VCaP (cell line): ENCODE measurements at regions not wholly inside any gene's neighbourhood (a gene's known extent, or its start where the extent isn't known, plus 50 kb on each side); places are given as distances from the start of the nearest gene placed in this dataset.

Experiments used
- H3K27ac ChIP-seq: fragments of 450-650 bp; 2 replicates; pipeline ENCODE4 v1.5.1; 2017
- TF ChIP-seq, protein P1 (sequence below): fragments of 450-650 bp; conservative IDR thresholded peaks from 2 replicates; pipeline ENCODE4 v1.5.1; 2017; ENCODE audit warnings: mild to moderate bottlenecking, moderate library complexity

GRCh38 chrX:69016293-69016941 lies 148.8 kb downstream of the PJA1 start:
- peak overlapping the region; percentile 31 for H3K27ac ChIP-seq
- TF ChIP-seq, protein P1, sequence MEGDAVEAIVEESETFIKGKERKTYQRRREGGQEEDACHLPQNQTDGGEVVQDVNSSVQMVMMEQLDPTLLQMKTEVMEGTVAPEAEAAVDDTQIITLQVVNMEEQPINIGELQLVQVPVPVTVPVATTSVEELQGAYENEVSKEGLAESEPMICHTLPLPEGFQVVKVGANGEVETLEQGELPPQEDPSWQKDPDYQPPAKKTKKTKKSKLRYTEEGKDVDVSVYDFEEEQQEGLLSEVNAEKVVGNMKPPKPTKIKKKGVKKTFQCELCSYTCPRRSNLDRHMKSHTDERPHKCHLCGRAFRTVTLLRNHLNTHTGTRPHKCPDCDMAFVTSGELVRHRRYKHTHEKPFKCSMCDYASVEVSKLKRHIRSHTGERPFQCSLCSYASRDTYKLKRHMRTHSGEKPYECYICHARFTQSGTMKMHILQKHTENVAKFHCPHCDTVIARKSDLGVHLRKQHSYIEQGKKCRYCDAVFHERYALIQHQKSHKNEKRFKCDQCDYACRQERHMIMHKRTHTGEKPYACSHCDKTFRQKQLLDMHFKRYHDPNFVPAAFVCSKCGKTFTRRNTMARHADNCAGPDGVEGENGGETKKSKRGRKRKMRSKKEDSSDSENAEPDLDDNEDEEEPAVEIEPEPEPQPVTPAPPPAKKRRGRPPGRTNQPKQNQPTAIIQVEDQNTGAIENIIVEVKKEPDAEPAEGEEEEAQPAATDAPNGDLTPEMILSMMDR, result no peak

- TF ChIP-seq, protein P1, result no peak
- H3K27ac ChIP-seq, result peak overlapping the region; percentile 31
Observed at GRCh38 chrX:69015564-69016292, 149.5 kb downstream of the PJA1 start.

GRCh38 chrX:69015156-69015555 lies 150.1 kb downstream of the PJA1 start:
- H3K27ac ChIP-seq, result no peak overlapping the region
- TF ChIP-seq, protein P1, result no peak

DNA sequence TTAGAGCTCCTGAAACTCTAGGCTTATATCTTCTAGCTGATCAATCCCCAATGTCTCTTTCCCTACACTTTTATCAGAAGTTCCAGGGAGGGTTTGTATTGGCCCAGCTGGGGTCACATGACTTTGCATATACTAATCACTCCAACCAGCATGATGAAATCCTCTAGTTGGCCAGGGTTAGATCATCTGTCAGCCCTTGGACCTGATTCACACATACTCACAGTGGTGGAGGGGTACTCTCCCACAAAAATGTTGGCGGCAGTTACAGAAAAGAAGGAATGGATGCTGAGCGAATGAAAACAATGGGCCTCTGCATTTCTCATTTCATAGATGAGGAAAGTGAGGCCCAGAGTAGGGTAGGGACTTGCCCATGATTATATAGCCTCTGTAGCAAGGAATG lies 151.1 kb downstream of the PJA1 start:
- H3K27ac ChIP-seq, result no peak overlapping the region
- TF ChIP-seq, protein P1, result no peak

DNA sequence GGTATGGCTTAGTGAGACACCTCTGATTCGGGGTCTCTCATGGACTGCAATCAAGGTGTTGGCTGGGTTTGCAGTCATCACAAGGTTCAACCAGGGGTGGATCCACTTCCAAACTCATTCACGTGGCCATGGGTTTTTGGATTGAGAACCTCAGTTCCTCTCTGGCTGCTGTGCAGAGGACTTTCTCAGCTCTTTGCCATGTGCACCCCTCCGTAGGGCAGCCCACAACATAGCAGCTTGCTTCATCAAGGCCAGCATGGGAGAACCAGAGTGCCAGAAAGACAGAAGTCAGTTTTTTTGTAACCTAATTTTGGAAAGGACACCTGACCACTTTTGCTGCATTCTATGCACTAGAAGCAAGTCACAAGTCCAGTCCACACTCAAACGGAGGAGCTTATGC lies 154.9 kb downstream of the PJA1 start:
- TF ChIP-seq, protein P1, result no peak

DNA sequence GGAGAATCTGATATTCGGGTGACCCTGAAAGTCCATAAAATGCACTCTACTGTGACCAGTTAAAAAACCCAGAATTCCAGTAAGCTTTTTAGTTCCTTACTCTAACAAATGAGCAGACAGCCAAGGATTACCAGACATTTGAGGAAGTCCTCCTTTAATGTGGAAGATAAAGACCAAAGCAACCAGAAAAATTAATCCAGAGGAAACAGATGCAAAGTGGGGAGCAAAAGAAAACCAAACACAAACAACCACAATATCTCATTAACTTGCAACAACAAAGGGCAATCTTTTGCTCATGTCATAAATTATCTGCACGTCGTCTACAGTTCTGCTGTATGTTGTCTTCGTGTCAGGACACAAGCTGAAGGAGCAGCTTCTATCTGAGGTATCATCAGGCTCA lies 164.4 kb downstream of the PJA1 start:
- TF ChIP-seq, protein P1, result no peak

More for the DNA sequence above, 154.9 kb downstream of the PJA1 start:
- no peak overlapping the region for H3K27ac ChIP-seq

GRCh38 chrX:68999931-69000330 lies 165.3 kb downstream of the PJA1 start:
- TF ChIP-seq, protein P1, result no peak
- no peak overlapping the region for H3K27ac ChIP-seq

More for the DNA sequence above, 164.4 kb downstream of the PJA1 start:
- H3K27ac ChIP-seq, result no peak overlapping the region
